Middle frontal gyrus (tissue), 1 donor: ENCODE measurements at regions not wholly inside any gene's neighbourhood (a gene's known extent, or its start where the extent isn't known, plus 50 kb on each side); places are given as distances from the start of the nearest gene placed in this dataset.

ENCODE experiments used
- DNase-seq: peaks from one replicate; pipeline ENCODE4 v3.0.0-alpha.2; 2015; ENCODE audit warnings: low spot score; ENCODE audit errors: extremely low spot score

DNA sequence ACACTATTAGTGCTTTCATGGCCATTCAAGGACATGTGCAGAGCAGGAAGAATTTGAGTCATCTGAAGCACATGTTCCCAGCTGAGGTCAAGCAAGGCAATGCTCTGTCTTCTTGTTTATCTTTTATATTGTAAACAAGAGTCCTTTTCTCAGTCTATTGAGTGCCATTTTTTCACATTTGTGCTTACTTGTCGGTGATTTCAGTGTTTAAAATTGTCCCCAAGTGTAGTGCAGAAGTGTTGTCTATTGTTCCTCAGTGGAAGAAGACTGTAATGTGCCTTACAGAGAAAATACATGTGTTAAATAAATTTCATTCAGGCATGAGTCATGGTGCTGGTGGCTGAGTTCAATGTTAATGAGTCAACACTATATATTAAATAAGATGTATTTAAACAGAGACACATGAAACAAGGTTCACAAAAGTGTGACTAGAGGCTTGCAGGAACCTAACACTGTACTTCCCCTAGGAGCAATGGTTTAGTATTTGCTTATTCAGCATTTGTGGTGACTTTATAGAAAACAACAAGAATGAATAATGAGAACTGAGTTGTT is 391.1 kb downstream of the LRIG3 start:
- DNase-seq = no peak

DNA sequence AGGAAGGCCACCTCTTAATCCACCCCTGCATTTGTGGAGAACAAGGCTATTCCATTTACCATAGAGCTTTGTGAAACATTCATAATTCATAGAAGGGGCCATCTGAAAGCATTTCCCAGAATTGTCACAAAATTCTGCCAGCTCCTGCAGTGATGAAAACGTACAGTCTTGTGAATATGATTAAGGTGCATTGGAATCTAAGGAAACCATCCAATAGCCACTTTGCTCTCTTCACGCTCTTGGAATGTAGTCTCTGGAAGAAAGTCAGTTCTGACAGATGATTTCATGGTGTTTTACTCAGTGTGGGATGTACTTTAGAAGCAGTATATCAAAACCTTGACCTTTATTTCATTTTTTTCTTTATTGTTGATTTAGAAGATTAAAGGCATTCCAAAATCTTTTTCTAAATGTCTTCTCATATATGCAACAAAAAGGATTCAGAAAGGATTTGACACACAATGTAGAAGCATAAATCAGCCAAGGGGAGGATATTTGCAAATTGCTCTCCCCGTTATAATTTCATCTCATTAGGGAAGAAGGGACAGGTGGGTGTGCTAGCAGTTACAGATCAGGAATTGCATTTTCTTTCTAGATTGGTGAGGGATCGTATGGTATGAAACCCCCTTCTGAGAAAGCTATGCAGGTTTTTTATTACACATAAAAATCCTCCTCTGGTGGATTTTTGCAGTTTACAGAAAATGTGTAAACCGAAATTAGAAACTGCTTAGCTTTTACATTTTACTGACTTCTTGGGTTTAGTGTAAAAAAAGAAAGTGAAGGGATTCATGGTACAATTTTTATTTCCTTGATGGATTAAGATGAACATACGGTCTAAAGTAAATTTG is 390.2 kb downstream of the LRIG3 start:
- DNase-seq = no peak

DNA sequence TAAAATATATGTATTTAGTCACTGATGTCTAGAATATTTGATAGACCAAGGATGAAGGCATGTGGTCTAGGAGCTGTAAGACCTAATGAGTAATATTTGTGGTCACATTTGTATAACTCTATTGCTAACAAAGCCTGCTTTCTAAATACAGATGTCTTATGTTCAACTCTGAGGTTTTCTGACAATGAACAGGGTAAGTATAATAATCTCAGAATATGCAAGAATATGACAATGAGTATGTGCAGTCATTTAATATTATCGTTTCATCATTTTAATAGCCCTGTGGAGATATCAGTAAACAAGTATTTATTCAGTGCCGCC is 389.6 kb downstream of the LRIG3 start:
- no peak for DNase-seq

DNA sequence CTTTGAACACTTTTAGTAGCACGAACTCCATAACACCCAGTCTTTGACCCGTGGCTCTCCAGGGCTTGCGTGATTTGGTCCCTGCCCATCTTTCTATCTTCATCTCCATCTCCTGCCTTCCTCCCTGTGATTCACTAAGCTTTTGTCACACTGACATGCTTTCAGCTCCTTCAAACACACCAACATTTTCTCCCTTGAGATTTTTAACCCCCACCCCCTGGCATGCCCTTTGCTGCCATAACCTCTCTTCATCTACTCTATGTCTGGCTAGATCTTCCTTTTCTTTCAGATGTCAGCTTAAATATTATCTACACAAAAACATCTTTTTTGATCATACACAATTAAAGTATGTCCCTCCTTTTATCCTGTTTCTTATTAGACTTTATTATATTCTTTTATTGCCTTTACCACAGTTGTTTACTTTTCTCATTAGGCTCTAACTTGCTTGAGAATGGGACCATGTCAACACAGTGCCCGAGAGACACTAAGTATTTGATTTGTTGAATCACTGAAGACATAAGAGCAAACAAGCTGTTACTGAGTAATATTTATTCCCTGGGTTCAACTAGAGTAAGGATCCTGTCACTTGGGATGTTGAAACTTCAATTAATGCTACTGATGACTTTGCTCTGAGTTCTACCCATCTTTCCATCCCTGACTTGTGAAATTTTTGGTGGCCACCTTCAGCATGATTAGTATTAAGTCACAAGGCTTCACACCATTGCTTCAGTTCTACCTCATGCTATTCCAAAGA is 387.3 kb downstream of the LRIG3 start:
- no peak for DNase-seq

DNA sequence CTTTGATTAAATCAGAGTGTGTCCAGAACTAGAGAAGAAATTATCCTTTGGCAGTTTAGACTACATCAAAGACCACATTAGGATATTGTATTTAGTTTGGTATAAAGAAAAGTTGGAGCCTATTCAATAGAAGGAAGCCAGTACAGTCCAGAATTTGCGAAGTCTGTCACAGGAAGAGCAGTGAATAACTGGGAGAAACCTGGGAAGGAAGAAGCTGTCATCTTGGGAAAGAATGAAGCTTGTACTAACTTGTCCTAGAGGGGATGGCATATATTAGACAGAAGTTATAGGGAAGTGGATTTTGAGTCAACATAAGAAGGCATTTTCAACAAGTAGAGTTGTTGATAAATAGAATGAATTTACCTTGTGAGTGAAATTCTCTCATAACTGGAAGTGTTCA is 386.7 kb downstream of the LRIG3 start:
- DNase-seq = no peak

DNA sequence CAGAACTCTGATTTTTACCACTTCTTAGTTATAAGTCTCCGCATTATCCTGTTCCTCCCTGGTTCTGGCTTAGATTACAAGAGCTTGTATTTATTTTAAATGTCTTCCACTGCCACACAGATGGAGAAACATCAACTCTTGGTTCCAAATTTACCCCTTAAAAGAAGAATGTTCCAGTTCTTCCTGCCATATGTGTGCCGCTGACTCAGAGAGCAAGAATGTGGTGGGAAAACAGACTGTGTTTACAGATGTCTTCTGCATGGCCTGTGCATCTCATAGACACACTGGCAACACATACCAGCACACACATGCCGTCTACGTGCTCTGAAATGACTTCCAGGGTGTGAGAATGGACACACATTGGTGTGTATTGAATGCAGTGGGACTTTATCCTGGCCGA is 383.0 kb downstream of the LRIG3 start:
- DNase-seq = no peak

DNA sequence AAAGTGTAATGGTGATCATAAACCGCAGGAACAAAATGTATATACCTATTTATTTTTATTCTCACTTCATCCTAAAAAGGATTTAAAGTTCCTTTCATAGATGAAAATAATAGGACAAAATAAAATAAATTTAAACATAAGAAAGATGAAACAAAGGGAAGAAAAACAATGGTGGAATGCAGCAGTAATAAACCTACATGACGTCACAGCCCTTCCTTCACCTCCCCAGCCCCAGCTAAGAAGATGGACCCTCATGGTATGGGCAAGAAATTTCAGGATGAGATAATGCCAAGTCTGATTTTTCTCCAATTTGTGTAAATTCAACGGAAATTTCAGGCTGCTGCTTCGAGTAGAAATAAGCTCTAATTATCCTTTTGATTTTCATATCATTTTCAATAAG is 381.0 kb downstream of the LRIG3 start:
- no peak for DNase-seq

DNA sequence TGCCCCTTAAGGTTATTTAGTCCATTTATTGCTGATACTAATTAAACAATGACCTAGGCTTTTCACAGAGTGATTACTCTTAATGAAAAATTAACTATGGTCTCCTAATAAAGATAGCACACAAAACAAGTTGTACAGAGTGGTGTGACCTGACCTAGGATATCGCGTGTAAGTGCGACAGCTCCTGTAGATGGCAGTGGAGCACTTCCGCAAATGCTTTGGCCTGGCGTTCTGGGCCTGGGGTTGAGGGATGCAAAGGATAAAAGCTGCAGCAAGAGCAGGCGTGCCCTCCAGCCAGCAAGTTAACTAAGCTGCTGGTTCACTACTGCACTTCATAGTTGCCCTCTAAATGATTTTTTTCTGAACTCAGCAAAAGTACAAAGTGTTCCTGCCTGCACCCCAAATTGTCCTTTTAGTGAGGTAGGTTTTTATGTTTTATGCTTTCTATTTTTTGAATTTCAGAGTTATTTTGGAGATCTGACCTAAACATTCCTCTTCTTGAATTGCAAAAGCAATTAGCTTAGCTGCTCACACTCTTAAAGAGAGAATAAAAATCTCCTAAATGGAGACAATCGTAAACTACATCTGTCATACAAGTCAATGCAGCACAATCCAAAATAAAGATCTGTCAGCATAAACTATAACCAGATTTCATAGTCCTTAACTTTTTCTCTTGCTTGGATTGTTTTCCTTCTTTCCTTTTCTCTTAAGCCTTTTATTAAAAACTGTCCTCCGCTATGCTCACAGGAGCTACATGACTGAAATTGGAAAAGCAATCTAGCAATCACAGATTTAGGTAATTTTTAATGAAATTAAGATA is 379.6 kb downstream of the LRIG3 start:
- no peak for DNase-seq

DNA sequence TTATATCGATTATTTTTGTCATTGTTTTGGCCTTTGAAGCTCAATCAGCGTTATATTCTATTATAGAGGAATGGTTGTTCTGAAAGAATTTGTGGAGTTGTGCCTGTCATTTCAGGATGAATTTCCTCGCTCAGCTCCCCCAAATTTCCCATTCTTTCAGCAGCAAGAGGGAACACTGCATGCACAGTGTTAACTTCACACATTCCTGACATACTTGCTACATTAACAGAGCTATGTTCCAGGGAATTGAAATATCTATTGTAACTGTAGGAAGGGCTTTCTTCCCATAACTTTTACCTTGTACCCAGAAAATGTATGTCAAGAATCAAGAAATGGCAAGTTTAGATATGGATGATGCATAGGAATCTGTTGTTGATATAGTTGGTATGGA is 379.0 kb downstream of the LRIG3 start:
- no peak for DNase-seq

DNA sequence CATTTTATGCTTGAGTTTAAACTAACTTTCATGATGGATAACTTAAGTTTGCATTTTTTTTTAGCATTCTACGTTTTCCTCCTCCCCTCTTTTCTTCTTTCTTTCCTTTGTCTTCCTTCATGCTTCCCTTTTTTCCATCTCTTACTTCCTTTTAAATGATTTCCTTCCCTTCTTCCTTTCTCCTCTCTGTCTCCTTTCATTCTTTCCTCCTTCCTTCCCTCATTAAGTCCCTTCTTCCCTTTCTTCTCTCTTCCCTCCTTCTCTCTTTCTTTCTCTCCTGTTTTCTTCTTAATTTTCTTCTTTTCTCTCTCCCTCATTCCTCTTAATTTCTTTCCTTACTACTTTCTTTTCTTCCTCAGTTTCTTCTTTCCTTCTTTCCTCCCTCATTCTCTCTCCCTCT is 376.0 kb downstream of the LRIG3 start:
- DNase-seq = no peak

DNA sequence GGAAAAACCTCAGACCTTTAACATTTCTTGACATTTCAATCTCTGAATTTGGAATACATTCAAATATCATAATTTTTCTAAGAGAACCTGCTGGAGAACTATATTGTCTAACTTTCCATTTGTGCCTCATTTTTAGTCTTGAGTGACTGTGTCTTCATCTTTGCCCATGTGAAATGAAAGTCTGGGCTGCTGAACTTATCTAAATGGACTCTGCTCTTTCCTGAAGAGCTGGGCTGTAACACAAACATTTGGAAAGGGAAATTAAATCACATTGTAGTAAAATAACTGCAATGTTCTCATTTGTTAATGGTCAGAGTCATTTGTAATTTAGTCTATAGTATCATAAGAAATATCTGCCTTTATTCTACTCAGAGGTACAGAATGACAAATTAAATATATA is 373.1 kb downstream of the LRIG3 start:
- no peak for DNase-seq

DNA sequence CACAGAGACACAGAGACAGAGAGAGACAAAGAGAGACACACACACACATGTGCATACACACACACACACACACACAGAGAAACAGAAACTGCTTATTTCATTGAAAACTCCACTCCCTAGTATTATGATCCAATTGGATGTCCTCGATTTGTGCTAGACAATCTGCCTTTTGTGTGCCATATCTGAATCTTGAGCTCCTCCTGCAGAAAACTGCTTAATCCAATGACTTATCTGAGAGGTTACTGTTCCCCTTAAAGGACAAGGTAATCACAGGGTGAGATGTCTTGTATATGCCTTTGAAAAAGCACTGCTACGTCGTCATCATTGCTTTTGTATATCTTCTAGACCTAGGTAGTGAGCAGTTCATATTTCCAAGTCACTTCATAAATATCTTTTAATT is 371.5 kb downstream of the LRIG3 start:
- DNase-seq = no peak

DNA sequence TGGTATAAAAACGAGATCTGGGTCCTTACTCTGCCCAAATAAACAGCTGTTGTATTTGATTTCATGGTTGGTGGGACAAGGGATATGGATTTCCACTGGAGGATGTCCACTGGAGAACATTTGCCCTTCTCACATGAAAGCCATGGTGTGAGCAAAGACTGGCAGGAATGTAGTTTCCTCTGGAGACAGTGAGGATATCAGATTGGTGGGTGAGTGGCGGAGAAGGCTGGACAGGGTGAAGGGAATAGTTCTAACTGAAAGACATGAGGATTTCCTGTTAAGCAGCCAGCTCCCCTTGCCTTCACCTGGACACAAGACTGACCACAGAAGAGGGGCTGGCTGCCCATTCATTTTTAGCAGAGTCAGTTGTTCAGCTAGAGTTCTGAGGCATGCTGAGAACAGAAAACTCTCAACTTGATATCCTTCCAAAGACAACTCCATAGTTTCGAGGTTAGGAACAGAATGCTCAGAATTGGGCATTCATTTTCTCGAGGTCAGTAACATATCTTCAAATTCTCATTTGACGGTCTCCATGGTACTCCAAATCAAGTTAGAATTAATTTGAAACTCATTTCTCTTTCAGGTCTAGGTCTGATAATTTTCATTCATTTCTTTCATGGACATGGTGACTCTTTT is 365.7 kb downstream of the LRIG3 start:
- DNase-seq = no peak

DNA sequence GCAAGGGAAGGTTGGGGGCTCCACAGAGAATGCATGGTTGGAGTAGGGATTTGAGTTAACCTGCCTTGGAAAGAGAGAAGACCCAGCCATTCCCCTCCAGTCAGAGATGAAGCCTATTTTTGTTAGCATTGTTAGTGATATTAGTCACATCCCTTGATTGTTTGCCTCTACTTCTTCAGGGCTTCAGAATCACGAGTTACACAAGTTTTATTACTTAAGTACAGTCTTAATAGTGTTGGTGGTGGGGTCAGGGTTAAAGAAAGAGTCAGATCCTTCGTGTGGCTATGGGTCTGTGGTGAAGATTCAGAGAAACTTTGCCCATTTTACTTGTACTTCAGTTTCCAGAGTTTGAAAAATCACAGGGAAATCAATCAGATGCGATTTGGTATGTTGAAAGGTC is 363.1 kb downstream of the LRIG3 start:
- DNase-seq = no peak

DNA sequence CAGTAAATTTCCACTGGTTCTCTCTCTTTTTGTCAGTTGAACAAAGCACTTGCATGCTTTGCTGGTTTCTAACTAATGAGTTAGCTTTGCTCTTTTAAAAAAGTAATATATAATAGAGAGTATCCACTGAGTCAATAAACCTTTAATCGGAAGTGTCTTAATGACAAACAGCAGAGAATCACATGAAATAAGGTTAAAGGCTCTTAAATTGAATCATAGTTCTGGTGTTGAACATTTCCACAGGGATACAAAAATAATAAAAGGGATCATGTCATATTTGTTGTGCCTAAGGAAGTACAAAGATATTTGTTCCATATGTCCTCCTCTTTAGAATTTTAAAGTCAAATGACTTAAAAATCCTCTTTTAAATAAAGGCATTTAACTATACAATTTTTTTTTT is 362.6 kb downstream of the LRIG3 start:
- DNase-seq = no peak

DNA sequence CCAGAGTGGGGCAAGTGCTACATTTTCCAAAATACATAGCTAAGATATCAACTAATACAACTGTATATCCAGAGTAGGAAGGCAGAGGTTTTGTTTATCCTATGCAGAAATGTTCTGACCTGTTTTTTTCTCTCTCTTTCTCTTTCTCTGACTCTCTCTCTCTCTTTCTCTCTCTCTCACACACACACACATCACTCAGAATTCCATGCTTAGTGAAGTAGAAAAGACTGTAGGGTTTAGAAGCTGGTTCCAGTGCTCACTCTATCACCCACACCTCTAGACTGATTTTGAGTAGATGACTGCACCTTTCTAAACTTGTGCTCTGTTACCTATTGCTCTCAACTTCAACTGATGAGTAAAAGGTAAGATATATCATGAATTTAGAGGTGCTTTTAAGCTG is 356.7 kb downstream of the LRIG3 start:
- no peak for DNase-seq

DNA sequence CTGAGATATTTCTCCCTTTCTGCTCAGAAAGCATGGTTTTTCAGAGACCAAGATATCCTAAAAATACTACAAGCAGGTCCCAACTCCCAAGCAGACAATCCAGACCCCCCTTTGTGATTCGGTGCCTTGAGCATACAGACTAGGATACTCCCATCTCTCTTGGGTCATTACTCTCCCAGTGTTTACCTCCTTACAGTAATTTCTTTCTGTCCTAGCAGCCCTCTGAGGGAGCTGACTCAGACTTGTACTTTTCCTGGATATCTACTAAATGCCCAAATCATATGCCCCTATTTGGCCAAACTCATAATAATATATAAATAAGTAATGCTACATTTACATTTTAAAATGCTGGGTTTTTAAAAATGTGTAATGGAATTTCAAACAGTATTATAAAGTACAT is 355.6 kb downstream of the LRIG3 start:
- DNase-seq = no peak

DNA sequence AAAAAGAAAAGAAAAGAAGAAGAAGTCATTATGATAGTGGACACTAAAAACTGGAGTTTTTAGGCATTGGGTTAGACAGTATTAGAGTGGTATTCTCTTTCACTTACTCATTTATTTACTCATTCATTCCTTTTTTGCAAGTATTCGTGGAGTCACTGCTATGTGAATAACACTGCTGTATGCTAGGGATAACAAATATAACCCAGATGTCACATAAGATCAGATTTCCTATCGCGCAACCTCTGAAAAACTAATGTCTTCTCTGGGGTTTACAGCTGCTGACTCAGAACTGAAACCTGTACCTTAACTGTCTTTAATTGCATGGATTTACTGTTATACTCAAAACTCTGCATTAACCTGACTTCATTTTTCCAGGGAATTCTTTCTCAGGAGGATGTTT is 353.7 kb downstream of the LRIG3 start:
- DNase-seq = no peak

DNA sequence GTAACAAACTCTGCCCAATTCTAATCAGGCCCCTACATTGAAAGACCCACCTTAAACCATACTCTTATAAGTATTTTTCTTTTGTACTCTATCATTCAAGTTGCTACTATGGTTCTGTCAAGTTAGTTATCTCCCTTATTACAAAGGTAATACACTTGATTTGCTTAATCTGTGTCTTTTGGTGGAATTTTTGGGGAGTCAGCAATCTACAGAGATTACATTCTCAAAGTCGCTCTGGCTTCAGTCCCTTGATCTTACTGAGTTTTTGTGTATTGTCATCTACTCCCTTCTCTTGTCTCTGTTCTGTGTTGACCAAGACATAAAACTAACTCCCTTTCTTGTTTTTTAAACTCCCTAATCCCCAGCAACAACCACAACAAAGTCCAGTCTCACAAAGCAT is 353.1 kb downstream of the LRIG3 start:
- no peak for DNase-seq

DNA sequence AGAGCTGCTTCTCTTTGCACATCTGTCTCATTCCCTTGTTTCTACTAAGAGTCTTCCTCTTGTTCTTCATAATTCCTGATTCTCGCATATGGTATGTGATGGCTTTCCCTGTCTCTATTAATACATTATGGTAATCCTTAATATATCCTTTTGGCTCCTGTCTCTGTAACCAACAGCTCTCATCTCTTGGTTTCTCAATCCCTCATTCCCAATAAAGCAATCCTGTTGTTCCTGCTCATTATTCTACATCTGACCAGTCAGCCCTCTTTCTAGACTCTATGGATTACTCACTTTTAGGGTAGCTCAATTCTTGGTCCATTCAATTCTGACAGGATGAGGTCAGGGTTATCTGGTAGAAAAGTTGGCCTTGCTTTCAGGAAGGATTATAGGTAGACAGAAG is 349.9 kb downstream of the LRIG3 start:
- no peak for DNase-seq

DNA sequence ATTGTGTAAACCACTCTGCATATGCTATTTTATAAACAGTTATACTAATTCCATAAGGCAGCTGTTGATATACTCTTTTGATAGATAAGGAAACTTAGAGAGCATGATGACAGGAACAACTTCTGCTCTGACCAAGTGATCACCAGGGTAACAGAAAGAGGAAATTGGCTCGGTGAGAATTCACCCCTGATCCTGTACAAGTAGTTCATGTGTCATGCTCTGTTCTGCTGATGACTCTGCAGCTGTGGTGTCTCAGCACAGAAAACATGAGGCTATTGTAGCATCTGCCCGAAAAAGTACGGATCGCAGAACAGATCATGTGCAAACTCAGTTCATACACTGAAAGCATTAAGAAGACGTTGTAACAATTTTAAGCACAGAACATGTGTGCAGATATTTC is 345.0 kb downstream of the LRIG3 start:
- DNase-seq = no peak

DNA sequence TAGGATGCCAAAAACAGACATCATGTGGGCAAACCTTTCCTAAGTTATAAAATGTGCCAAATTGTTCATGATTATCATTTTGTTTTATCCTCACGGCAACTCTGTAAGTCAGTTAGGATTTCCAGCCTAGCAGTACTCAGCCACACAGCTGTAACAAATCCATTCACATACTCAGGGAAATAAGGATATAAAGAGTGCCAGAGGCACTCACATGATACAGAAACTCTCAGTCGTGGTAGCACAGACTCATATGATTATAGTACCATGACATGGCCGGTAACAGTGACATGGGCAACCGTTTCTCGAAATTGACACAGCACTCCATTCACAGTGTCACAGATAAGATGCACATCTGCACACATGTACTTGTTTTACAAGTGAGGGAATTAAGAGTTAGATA is 344.2 kb downstream of the LRIG3 start:
- no peak for DNase-seq
